H1 (cell line): ENCODE measurements at regions not wholly inside any gene's neighbourhood (a gene's known extent, or its start where the extent isn't known, plus 50 kb on each side); places are given as distances from the start of the nearest gene placed in this dataset.

ENCODE experiments used
- CTCF ChIA-PET: fragments of 300-600 bp; sonication (Branson Sonifier 250); formaldehyde crosslinking; loops from one replicate; lab custom pipeline; 2021; ENCODE audit not compliant: partially characterized antibody; lab: Charles Lee
- POLR2A ChIA-PET: fragments of 300-600 bp; sonication (Branson Sonifier 250); formaldehyde crosslinking; loops from one replicate; lab custom pipeline; 2021; ENCODE audit warnings: inconsistent platforms; ENCODE audit not compliant: partially characterized antibody; lab: Charles Lee
- DNase-seq, 2 experiments: peaks; one replicate each; pipeline versions ENCODE4 v3.0.0 to v3.0.0-alpha.2; 2010 to 2022; ENCODE audit warnings: low spot score in 2 of 2, low read depth in 1 of 2, mixed read lengths in 1 of 2
- FAIRE-seq: peaks from 2 replicates; lab custom pipeline; 2011; peaks lifted over from hg19 to GRCh38; lab: Jason Lieb, UNC
- H2AFZ ChIP-seq: 2 replicates; pipeline ENCODE4 v1.8.1; 2012; ENCODE audit warnings: low read length, inconsistent platforms
- H2AK5ac ChIP-seq: 2 replicates; pipeline ENCODE4 v1.6.1; 2013; ENCODE audit warnings: low read depth, low read length
- H2BK120ac ChIP-seq: replicated peaks from 2 replicates; pipeline ENCODE3; 2013; ENCODE audit warnings: low read depth, low read length, inconsistent platforms
- H2BK12ac ChIP-seq: 2 replicates; pipeline ENCODE4 v1.6.1; 2013; ENCODE audit warnings: low read depth, low read length
- H2BK15ac ChIP-seq: 2 replicates; pipeline ENCODE4 v1.6.1; 2013; ENCODE audit warnings: low read length
- H2BK20ac ChIP-seq: 2 replicates; pipeline ENCODE4 v1.6.1; 2013; ENCODE audit warnings: low read length
- H2BK5ac ChIP-seq: 2 replicates; pipeline ENCODE4 v1.6.1; 2013; ENCODE audit warnings: low read depth, low read length
- H3K14ac ChIP-seq: 2 replicates; pipeline ENCODE4 v1.6.1; 2013; ENCODE audit warnings: inconsistent platforms; ENCODE audit not compliant: insufficient read length
- H3K18ac ChIP-seq: 2 replicates; pipeline ENCODE4 v1.6.1; 2013; ENCODE audit warnings: low read length; ENCODE audit errors: extremely low read depth
- H3K23ac ChIP-seq: 2 replicates; pipeline ENCODE4 v1.6.1; 2013; ENCODE audit warnings: inconsistent platforms; ENCODE audit not compliant: insufficient read length
- H3K23me2 ChIP-seq: 2 replicates; pipeline ENCODE4 v1.6.1; 2013; ENCODE audit warnings: low read depth, low read length
- H3K27ac ChIP-seq: 2 replicates; pipeline ENCODE4 v1.6.1; 2011; ENCODE audit warnings: low read depth, low read length, inconsistent platforms
- H3K27me3 ChIP-seq, 4 experiments: replicated peaks in 1 of 4; 1 replicate in 1 of 4; 2 replicates in 3 of 4; pipeline versions ENCODE4 v1.6.1 to v1.8.1; 2011 to 2013; ENCODE audit warnings: low read length in 3 of 4, mild to moderate bottlenecking in 3 of 4, inconsistent platforms in 2 of 4, mixed read lengths in 2 of 4, moderate library complexity in 1 of 4; ENCODE audit not compliant: control insufficient read depth in 3 of 4, insufficient read depth in 3 of 4; ENCODE audit errors: extremely low read depth in 1 of 4
- H3K36me3 ChIP-seq, 4 experiments: 2 replicates each; pipeline versions ENCODE4 v1.6.1 to v1.8.1; 2011 to 2013; ENCODE audit warnings: mild to moderate bottlenecking in 4 of 4, low read length in 3 of 4, moderate library complexity in 2 of 4, control low read depth in 1 of 4, inconsistent platforms in 1 of 4; ENCODE audit not compliant: insufficient read depth in 4 of 4, control insufficient read depth in 2 of 4
- H3K4ac ChIP-seq: replicated peaks from 2 replicates; pipeline ENCODE3; 2013; ENCODE audit warnings: low read length, low read depth, mixed read lengths, inconsistent platforms; ENCODE audit not compliant: insufficient read length
- H3K4me1 ChIP-seq, 4 experiments: replicated peaks in 1 of 4; 1 replicate in 1 of 4; 2 replicates in 3 of 4; pipeline versions ENCODE4 v1.6.1 to v1.8.1; 2011 to 2013; ENCODE audit warnings: low read length in 3 of 4, inconsistent platforms in 2 of 4, mixed read lengths in 1 of 4; ENCODE audit not compliant: insufficient read depth in 4 of 4, control insufficient read depth in 3 of 4
- H3K4me2 ChIP-seq, 2 experiments: 2 replicates each; pipeline versions ENCODE4 v1.6.1 to v1.8.1; 2011 to 2013; ENCODE audit warnings: low read depth in 2 of 2, low read length in 2 of 2, control low read depth in 1 of 2, inconsistent platforms in 1 of 2, mild to moderate bottlenecking in 1 of 2; ENCODE audit not compliant: insufficient read depth in 1 of 2
- H3K4me3 ChIP-seq, 4 experiments: fragments of 200-600, 300-600 bp in 1 of 4; sonication (generic), shearing (Covaris generic), sonication (Bioruptor Twin) in 1 of 4; 2 replicates each; pipeline versions ENCODE4 v1.5.1 to v1.8.1; 2011 to 2016; ENCODE audit warnings: low read length in 4 of 4, low read depth in 3 of 4, control low read depth in 2 of 4, inconsistent platforms in 2 of 4, mild to moderate bottlenecking in 2 of 4, mixed read lengths in 1 of 4, moderate library complexity in 1 of 4; ENCODE audit not compliant: insufficient read depth in 2 of 4; ENCODE audit errors: extremely low read depth in 1 of 4
- H3K56ac ChIP-seq: replicated peaks from 2 replicates; pipeline ENCODE3; 2013; ENCODE audit warnings: low read depth, mild to moderate bottlenecking, mixed read lengths, low read length, inconsistent platforms; ENCODE audit not compliant: insufficient read length
- H3K79me1 ChIP-seq: 2 replicates; pipeline ENCODE4 v1.6.1; 2013; ENCODE audit warnings: low read depth, low read length, control low read depth
- H3K79me2 ChIP-seq, 2 experiments: 2 replicates each; pipeline versions ENCODE4 v1.6.1 to v1.8.1; 2012 to 2013; ENCODE audit warnings: low read length in 2 of 2, mild to moderate bottlenecking in 2 of 2, inconsistent platforms in 1 of 2; ENCODE audit not compliant: insufficient read depth in 2 of 2, control insufficient read depth in 1 of 2
- H3K9ac ChIP-seq, 4 experiments: replicated peaks in 1 of 4; 1 replicate in 1 of 4; 2 replicates in 3 of 4; pipeline versions ENCODE4 v1.6.1 to v1.8.1; 2011 to 2013; ENCODE audit warnings: low read depth in 3 of 4, low read length in 3 of 4, control low read depth in 2 of 4, mild to moderate bottlenecking in 2 of 4, moderate library complexity in 2 of 4, inconsistent platforms in 1 of 4; ENCODE audit errors: extremely low read depth in 1 of 4
- H3K9me3 ChIP-seq, 2 experiments: 2 replicates each; pipeline versions ENCODE4 v1.6.1 to v1.8.1; 2012 to 2013; ENCODE audit warnings: mild to moderate bottlenecking in 2 of 2, moderate library complexity in 2 of 2, control low read depth in 1 of 2, inconsistent platforms in 1 of 2, low read depth in 1 of 2, low read length in 1 of 2, mixed read lengths in 1 of 2; ENCODE audit not compliant: insufficient read depth in 2 of 2
- H4K20me1 ChIP-seq, 2 experiments: replicated peaks in 1 of 2; 2 replicates each; pipeline versions ENCODE3 to v1.8.1; 2011 to 2013; ENCODE audit warnings: inconsistent platforms in 2 of 2, low read length in 2 of 2, mild to moderate bottlenecking in 1 of 2; ENCODE audit not compliant: insufficient read depth in 2 of 2, control insufficient read depth in 1 of 2
- H4K5ac ChIP-seq: 2 replicates; pipeline ENCODE4 v1.6.1; 2013; ENCODE audit warnings: low read length, low read depth, mixed read lengths, inconsistent platforms; ENCODE audit not compliant: insufficient read length
- H4K8ac ChIP-seq: 2 replicates; pipeline ENCODE4 v1.8.0; 2013; ENCODE audit warnings: mild to moderate bottlenecking, moderate library complexity, low read length, inconsistent platforms; ENCODE audit not compliant: insufficient read depth; ENCODE audit errors: extremely low read depth
- H4K91ac ChIP-seq: replicated peaks from 2 replicates; pipeline ENCODE3; 2013; ENCODE audit warnings: low read length, mixed read lengths, inconsistent platforms; ENCODE audit not compliant: insufficient read length
- RAD21 ChIP-seq, 2 experiments: IDR thresholded peaks in 1 of 2; conservative IDR thresholded peaks in 1 of 2; 2 replicates each; pipeline ENCODE4 v1.6.1; 2011; ENCODE audit warnings: low read depth in 2 of 2, low read length in 2 of 2, improper control_type of control experiment in 1 of 2, inconsistent platforms in 1 of 2, mild to moderate bottlenecking in 1 of 2, moderate library complexity in 1 of 2
- SP4 ChIP-seq: IDR thresholded peaks from 2 replicates; pipeline ENCODE4 v1.6.1; 2012; ENCODE audit warnings: low read length, inconsistent platforms
- SRF ChIP-seq: IDR thresholded peaks from 2 replicates; pipeline ENCODE4 v1.6.1; 2011; ENCODE audit warnings: mild to moderate bottlenecking, low read depth, low read length, moderate library complexity
- WGBS, 2 experiments: shearing (Covaris generic) in 1 of 2; methylation state at CpG; one replicate each; pipeline versions ENCODE4 v1.1.6 to v1.1.7; 2013 to 2015; ENCODE audit warnings: low lambda C conversion rate in 2 of 2, mixed read lengths in 2 of 2, inconsistent platforms in 1 of 2, low coverage in 1 of 2, missing lambda C conversion rate in 1 of 2; ENCODE audit not compliant: insufficient replicate concordance in 2 of 2, insufficient coverage in 1 of 2, insufficient read length in 1 of 2; ENCODE audit errors: extremely low coverage in 1 of 2, missing lambda C conversion rate in 1 of 2; 5-methylcytosine and 5-hydroxymethylcytosine counted together

DNA sequence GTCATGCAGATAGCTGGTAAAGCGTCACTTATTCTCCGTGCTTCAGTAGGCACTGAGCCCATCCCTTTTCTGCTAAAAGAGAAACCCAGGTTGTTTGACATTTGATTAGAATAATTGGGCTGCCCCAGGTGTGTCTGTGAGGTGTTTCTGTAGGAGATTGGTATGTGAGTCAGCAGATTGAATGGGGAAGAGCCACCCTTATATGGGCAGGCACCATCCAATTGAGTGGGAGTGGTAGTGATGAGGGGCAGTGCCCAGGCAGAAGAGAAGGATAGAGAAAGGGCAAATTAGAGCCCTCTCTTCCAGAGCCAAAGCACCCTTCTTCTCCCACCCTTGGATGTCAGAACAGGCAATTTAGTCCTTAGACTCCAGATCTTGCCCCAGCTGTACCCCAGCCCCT, 384.3 kb upstream of the GBE1 start:
- Histone ChIP-seq H3K36me3 (no peaks in the 10 kb centered on the region), H3K4me2 (no peak overlapping the region), H2BK5ac (no peak overlapping the region), H2BK12ac (no peak overlapping the region), H2BK15ac (no peak overlapping the region), H2AFZ (no peak overlapping the region), H4K8ac (no peak overlapping the region), H3K27me3 (no peaks in the 10 kb centered on the region), H3K79me1 (no peaks in the 10 kb centered on the region), H3K27ac (no peak overlapping the region), H3K56ac (no peak overlapping the region), H3K18ac (no peak overlapping the region), H3K9me3 (no peaks in the 10 kb centered on the region), H3K9ac (no peak overlapping the region), H2AK5ac (no peak overlapping the region), H3K4me1 (0 out of 7 replicates have a peak, but pooled peaks cover 0 to 2% (median 0%) of the 10 kb centered on the region in 4 experiments), H3K79me2 (no peaks in the 10 kb centered on the region), H2BK20ac (no peak overlapping the region), H4K20me1 (no peaks in the 10 kb centered on the region), H3K23me2 (no peaks in the 10 kb centered on the region), H3K4ac (no peak overlapping the region), H4K5ac (no peak overlapping the region), H3K23ac (no peak overlapping the region), H4K91ac (no peak overlapping the region), H3K14ac (no peak overlapping the region), H3K4me3 (no peak overlapping the region), H2BK120ac (no peak overlapping the region)
- POLR2A ChIA-PET = no interaction called here
- no peak for FAIRE-seq
- DNase-seq = no peak
- CTCF ChIA-PET = interaction anchor here (1.2 to 4.9 kb wide), 2 partner anchors 13 to 21 kb away, joined by 4 to 28 read pairs; no protein-coding TSS in a partner anchor
- 89% methylated on average over 2 of the region's 2 CpGs; no CpG with 5 or more reads in 1 of the 2 experiments for WGBS, 2 experiments
- TF ChIP-seq SRF = peak; percentile 83
- TF ChIP-seq RAD21 (IDR thresholded peaks at IDR 0.05 in 1 of 2, conservative IDR thresholded peaks at IDR 0.05 in 1 of 2; ENCODE audit: low read depth in 2 of 2, low read length in 2 of 2) = no peak
- no peak for TF ChIP-seq SP4
